ENCODE measurements at regions not wholly inside any gene's neighbourhood (a gene's known extent, or its start where the extent isn't known, plus 50 kb on each side); places are given as distances from the start of the nearest gene placed in this dataset.
"Not testable (repeated sequence)": the region's sequence is repeated elsewhere in the genome, so short reads cannot be mapped to it uniquely, and the experiment has no call there.

DNA sequence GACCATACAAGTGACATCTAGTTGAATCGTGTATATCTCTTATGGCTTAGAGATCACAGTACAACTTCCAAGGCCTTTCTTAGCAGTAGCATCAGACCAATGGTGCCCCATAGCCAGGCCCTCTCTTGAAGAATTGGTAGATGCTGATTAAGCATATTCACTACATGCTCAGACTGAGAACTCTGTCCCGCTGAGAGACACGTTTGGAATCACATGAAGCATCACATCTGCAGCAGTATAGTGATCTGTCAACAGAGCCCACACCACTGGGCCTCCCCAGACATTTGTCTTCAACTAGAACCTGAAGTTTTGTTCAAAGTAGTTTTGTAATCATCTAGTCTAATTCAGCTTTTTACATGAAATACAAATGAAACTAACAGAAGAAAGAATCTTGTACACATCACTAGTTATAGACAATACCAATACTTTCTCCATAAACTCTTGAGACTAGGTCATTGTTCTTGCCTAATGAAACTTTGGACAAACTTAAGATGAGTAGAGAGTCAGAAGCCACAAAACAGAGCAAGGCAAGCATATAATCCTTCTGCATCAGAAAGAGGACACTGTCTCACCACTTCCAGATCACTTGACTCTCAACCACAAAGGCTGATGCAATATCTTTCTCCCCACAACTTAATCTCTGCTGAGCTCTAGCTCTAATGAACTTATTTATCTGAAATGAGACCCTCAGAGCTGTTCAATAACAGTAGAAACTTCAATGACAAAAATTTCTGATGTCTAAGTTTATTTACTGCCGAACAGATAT lies 182.7 kb downstream of the TBX18 start:
- no peak for DNase-seq

DNA sequence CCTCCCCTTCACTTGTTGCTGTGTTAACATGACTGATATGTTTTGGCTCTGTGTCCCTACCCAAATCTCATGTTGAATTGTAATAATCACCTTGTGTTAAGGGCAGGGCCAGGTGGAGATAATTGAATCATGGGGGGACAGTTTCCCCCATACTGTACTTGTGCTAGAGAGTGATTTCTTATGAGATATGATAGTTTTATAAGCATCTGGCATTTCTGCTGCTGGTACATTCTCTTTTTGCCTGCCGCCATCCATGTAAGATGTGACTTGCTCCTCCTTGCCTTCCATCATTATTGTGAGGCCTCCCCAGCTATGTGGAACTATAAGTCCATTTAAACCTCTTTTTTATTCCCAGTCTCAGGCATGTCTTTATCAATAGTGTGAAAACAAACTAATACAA lies 185.0 kb downstream of the TBX18 start:
- DNase-seq, result no peak

DNA sequence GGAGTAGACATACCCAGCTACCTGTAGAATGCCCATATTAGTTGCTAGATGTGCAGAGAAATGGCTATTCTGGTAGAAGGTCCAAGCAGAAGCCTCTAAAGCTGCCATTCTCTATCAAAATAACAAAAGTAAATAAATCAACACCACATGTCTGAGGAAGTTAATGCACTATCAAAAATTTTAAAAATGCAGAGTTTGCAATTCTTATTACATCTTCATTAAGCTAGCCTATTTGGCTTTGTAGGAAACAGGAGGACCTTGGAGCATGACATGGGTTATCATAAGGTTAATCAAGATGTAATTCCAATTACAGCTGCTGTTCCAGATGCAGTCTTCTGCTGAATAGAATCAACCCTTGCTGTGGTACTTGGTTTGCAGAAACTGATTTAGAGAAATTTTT lies 188.4 kb downstream of the TBX18 start:
- no peak for DNase-seq

DNA sequence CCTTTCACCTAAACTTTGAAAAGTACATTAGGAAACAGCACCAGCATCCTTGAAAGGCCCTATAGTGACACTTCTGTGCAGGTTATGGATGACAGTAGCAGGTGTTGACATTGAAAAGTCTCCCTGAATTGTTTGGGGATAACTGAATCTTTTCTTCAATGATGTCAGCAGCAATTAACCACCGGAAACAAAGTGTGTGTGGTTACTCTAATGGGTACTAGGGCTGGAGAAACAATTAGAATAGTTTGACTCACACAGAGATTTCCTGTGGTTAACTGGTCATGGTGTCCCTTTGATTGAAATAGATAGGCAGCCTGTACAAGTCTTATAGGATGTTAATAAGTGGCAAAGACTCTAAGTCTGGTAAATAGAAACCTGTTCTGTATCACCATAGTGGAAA lies 189.1 kb downstream of the TBX18 start:
- no peak for DNase-seq

DNA sequence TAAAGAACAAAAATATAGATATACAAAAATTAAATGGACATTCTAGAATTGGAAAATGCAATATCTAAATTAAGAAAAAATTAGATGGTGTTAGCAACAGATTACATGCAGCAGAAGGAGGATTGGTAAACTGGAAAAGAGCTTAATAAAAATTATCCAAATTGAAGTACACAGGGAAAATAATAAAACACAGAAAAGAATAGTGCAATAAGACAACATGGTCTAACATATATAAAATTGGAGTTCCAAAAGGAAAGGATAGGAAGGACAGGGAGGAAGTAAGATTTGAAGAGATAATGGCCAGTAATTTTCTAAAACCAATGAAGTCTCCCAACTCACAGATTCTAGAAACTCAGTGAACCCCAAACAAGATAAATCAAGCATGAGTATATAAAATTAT lies 194.5 kb downstream of the TBX18 start:
- no peak for DNase-seq

DNA sequence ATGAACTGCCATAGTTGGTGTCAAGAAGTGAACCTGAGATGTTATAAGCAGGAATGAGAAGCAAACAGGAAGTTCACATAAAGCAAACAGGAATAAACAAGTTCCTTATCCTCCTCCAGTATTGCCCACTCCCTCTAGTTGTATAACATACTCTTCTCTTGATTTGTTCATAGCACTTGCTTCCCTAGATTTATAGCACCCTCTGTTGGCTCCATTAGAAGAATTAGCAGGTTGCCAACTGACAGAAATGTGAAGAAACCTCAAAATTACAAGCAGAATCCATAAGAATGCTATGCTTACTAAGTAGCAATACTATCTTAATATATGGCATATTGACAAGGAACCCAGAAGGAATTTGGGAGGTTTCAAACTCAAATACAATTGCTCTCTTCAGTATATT lies 195.4 kb downstream of the TBX18 start:
- no peak for DNase-seq

DNA sequence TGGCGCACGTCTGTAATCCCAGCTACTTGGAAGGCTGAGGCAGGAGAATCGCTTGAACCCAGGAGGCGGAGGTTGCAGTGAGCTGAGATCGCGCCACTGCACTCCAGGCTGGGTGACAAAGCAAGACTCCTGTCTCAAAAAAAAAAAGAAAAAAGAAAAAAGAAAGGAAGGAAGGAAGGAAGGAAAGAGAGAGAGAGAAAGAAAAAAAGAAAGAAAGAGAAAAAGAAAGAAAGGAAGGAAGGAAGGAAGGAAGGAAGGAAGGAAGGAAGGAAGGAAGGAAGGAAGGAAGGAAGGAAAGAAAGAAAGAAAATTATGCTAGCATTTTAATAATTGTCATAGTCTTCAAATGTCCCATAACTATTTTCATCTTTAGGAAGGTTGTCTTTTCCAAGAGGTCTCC lies 198.7 kb downstream of the TBX18 start:
- DNase-seq, result not testable (repeated sequence)

DNA sequence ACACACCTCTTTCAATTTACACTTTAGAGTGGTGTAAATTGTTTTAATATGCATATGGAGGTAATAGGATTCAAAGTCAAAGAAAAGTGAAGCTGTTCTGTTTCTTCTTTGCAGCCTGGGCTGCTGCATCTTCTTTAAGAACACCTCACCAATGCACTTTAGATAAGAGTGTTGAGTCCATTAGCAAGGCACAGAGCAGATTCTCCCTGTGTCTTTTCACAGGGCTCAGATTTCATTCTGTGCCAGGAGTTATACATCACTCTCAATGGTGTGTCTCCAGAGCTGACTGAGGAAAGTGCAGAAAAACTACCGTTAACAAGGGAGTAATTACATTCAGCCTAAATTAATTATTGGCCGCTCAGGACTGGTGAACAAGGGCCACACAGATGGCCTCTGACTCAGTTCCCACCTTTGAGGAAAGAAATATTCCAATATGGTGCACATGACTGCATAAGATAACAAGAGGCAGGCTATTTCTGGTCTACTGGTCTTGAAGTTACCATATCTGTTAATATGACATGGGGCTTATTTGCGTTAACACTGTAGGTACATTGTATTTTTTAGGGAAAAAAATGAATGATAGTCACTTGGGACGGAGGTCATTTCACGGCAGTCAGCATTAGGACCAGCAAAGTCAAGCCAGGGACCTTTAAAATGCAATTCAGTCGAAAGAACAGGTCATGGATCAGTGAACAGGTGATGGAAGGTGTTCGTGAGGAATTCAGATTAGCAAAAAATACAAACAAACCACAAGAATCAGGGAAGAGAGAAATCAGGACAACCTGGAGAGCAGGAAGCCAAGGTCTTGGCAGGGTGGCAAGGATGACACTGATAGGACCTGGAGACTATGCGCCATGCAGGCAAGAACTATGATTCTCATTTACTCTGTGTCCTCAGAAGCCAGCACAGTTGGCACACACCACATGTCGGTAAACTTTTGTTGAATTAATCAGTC lies 203.7 kb downstream of the TBX18 start:
- DNase-seq, result no peak

DNA sequence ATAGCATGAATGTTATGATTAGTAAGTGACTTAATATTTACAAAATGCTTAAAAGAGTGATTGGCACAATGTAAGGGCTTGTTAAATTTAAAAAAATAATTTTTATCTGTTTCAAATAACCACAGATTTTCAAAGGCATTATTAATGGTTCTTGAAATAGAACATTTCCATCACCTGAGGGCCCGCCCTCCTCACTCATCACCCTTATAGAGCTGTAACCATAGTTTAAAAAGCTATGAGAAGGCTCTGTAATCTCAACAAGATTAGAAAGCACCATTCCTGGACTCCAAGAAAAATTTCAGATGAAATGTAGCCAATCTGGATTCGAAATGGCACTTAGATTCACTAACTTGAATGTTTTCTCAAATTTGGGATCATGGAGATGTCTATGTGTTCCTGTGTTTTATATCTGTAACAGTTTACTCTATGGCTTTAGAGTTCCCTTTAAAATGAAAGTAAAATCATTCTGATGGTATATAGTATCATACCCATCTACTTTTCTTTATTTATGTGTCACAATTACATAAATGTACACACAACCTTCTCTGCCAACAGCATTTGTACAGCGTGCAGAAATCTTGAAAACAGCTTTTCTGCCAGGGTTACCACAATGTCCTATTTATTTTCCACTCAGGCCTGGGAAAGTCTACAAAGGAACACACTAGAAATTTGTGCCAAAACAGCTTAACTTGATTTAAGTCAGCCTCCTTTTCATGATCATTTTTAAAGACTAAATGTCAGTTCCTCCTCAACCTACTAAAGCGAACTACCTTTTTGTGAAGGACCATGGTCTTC lies 207.7 kb downstream of the TBX18 start:
- no peak for DNase-seq

DNA sequence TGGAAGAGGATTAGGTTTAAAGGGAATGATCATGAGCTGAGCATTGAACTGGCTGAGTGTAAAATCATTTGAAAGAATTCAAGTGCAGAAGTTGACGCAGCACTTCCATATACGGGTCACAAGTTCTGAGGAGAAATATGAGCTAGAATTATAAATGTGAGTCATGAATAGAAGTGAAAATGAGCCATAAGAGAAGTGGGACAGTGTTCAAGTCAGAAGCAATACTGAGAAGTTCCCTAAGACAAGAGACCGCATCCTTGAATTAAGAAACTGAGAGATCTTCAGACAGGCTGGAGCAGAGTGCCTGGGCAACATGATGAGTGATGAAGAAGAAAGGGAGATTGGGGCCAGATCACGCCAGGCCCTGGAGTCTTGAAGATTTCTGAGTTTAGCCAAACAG lies 209.7 kb downstream of the TBX18 start:
- no peak for DNase-seq

DNA sequence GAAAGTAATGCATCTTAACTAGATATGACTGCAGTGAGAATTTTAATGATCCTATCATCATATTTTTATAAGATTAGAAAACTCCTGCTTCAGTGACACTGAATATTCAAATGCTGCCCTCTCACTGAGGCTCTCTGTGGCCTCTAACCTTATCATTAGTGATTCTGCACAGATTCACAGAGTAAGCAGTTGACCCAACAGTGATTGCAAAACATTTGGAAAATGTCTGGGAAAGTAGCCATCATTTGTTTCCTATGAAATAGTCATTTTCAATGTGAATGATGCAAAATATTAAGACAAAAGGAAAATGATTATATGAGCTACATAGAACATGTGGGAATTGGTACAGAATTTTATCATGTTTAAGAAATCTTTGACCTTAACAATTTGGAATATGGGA lies 210.3 kb downstream of the TBX18 start:
- no peak for DNase-seq

DNA sequence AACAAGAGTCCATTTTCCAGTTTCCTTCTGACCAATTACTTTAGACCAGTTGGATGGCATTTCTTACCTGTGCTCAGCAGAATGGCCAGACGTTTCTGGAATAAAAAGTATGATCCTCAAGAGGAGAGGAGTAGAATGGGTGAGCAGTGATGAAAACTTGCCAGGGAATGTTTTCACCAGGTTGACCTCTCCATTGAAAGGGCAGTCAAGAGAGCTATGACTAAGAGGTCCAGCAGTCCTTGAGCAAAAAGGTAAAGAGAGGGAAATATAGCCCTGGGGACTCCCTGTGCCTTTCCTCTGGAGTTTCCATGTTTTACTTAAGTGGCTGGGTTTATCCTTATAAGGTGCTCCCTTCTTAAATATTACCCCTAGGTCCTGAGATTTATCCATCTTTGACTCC lies 210.9 kb downstream of the TBX18 start:
- DNase-seq, result no peak

DNA sequence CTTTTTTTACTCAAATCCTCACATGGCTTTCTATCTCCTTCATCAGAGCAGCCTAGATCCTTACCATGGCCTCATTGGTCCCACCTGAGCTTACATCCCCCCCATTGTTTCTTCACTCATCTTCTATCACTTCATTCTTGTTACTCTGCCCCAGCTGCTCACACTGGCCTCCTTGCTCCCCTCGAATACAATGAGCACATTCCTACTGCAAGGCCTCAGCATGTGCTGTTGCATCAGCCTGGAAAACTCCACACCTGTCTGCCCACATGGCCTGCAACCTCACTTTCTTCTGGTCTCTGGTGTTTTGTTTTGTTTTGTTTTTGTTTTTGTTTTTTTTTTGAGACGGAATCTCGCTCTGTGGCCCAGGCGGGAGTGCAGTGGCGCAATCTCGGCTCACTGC lies 212.6 kb downstream of the TBX18 start:
- no peak for DNase-seq

DNA sequence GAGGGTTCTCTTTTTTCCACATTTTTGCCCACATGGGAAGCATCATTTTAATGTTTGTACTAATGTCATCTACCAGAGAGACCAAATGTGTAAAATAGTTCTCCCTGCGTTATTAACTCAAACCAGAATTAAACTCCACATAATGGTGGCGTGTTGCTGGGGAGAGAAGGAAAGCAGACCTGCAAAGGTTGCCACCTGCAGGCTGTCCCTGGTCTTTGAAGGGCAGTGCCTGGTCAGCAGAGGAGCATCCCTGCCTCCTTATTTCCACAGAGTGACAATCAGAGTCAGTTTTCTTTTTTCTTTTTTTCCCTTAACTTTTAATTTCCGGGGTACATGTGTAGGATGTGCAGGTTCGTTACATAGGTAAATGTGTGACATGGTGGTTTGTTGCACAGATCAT lies 214.5 kb downstream of the TBX18 start:
- no peak for DNase-seq

DNA sequence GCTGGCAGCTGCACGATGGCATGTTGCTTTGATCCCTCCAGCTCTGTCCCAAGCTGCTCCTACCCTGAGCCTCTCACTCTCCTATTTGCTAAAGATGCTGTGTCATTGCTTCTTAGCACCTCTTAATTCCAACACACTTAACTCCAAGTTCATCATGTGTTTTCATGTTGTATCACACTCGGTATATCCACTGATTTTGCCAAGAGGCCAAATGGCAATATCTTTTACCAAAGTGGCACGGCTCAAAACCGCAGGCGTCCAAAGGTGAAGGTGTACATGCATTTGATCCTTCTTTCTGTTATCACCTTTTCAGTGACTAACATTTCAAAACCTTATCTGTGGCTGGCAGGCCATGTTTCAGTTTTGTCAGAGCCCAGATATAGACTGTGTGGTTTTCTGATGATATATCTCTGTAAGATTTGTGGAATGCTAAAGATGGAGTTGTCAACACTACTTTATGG lies 217.0 kb downstream of the TBX18 start:
- DNase-seq, result no peak

DNA sequence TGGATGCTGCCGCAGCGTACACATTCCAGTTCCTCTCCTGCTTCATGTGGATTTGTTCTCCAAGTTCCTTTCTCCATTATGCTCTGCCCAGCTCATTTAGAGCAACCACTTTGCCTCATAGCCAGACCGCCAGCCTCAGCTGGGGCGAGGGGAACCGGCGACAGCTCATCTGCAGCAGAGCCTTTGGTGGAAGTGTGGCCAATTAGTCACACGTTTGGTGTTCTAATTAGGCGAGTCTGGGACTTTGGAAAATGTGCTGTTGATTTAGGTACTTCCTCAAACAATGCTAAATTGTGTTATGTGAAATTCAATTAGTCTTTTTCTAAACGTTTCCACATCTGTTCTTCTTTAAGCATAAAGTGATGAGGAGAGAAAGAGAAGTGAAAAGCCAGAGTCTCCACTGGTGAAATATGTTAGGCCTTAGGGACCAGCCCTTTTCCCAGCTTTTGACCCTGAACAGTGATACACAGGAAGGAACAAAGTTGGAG lies 217.9 kb downstream of the TBX18 start:
- DNase-seq, result no peak

DNA sequence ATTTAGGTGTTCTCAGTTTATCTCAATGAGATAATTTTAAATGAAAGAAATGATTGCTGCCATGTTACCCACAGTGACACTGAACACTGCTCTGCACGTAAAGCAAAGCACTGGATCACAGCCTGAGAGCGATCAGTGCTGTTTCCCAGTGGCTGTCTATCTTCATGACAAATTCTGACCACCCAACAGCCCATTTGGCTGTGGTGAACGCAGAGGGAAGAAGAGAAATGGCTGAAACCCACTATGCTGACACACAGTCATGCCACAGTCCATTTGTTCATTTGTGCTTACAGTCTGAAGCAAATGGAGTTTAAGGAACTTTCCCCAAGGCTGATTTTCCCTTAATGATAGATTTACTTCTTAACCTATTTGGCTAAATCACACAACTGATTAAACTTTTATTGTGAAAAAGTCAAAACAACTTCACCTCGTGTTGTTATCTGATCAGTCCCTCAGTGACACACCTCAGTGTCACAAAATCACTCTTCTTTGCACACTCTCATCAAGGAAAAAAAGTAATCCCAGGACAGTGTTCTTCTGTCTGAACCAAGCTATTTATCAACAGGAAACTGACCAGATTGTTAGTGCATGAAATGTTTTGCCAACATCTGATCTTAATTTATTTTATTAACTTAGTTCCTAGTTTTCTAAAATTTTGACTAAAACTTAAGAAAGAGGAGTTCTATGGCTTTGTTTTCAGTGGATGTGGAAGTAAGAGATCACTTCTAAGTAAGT lies 225.1 kb downstream of the TBX18 start:
- DNase-seq, result no peak

DNA sequence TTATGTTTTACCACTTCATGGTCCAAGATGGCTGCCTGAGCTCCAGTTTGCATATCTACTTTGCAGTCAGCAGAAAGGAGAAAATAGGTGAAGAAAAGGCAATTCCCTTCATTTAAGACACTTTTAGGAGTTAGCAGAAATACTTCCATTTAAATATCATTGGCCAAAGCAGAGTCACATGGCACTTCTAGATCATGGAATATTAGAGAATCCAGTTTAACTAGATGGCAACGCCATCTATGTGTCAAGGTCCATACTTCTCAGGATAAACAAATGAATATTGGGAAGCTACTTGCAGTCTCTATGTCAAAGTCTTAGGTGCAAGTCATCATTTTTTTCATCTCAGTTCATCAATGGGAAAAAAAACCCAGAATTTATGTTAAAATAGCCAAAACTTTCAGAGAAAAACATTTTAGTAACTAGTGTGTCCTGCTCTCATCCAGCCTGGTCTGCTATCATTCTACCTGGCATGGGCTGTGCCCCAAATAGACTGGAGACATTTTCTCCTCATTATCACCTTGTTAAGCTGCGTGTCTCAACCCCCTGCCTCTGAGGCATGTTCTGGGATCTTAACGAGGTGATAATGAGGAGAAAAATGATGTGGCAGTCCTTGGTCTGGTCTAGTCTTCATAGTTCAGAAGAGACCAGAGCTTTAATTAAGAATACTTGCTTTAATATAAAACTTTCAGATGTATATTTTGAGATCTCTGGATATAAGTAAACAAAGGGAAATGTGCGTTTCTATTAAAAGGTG lies 227.3 kb downstream of the TBX18 start:
- DNase-seq, result no peak

DNA sequence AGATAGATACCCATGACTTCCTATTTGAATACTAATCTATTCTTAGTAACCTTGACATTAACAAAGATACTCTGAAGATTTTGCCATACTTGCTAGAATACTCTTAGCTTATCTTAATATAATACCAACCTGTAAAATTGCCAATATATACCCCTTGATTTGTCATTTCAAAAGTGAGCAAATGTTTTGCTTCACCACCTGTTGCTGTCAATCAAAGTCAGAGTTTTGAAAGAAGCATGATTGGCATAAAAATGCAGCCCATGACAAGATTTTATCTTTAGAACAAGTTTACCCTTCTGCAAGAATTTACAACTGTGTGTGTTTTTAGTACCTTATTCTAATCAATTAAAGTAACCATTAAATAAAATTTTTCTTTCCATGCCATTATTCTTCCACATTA lies 236.2 kb downstream of the TBX18 start:
- no peak for DNase-seq

DNA sequence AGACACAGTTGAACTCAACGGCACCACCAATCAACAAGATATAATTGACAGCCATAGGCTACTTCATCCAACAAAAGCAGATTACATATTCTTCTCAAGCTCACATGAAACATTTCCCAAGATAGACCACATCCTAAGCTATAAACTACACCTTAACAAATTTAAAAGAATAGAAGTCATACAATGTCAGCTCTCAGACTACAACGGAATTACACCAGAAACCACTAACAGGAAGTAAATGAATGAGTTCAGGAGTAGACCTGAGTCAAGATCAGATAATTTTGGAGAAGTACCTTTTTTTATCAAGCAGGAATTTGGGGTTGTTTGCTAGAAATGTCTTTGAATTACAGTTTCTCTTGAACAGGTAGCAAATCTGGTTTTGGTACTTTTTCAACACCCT lies 237.8 kb downstream of the TBX18 start:
- DNase-seq, result no peak

DNA sequence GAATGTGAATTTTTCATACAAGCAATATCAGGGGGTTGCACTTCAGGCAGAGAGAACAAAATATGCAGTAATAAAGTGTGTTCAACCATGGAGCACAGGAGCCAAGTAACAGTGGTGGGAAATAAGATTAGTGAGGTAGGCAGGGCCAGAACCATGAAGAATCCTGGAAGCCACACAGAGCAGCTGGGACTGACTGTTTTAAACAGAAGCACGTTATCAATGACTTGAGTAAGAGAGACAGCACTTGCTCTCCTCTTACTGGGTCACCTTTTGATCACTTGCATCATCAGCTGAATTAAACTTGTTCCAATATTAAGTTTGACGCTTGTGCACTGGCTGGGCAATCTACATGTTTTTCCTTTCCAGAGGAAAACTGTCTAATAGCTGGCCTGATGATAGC lies 238.5 kb downstream of the TBX18 start:
- DNase-seq, result no peak

DNA sequence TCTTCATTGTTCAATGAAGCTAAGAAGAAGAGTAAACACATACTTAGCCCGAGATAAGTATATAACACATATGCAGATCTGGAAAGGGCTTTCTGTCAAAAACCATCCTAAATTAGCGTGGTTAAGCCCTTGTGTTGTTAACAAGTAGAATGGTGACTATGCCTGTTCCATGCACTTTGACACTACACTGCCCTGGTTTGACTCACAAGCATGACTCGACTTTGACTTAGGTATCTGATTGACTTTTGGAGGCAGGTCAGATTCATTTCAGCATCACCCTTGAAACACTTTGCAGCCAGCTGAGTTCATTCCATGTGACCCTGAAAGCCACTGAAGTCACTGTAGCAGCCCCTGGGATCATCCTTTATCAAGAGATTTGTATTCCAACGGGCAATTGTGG lies 239.8 kb downstream of the TBX18 start:
- DNase-seq, result no peak
